Inflammatory macrophage treated with lipopolysaccharide for 4 hours (primary cell): ENCODE measurements at regions not wholly inside any gene's neighbourhood (a gene's known extent, or its start where the extent isn't known, plus 50 kb on each side); places are given as distances from the start of the nearest gene placed in this dataset.
"Not testable (repeated sequence)": the region's sequence is repeated elsewhere in the genome, so short reads cannot be mapped to it uniquely, and the experiment has no call there.

ENCODE experiments used
- DNase-seq: peaks from one replicate; pipeline ENCODE4 v3.0.0-alpha.2; 2020

DNA sequence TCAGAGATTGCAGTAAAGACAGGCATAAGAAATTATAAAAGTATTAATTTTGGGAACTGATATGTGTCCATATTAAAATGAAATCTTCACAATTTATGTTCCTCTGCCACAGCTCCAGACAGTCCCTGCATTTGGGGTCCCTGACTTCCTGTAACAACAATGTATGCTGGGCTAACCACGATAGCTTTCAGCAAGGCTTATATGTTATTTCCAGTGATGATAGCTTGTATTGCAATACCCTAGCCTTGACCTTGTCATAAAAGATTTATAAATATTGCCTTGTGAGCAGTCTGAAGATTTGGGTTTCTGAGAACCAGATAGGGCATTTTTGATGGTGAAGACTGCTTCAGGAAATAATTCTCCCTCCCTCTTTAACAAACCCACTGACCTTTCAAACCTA, 129.5 kb downstream of the PCDH10 start:
- no peak for DNase-seq

DNA sequence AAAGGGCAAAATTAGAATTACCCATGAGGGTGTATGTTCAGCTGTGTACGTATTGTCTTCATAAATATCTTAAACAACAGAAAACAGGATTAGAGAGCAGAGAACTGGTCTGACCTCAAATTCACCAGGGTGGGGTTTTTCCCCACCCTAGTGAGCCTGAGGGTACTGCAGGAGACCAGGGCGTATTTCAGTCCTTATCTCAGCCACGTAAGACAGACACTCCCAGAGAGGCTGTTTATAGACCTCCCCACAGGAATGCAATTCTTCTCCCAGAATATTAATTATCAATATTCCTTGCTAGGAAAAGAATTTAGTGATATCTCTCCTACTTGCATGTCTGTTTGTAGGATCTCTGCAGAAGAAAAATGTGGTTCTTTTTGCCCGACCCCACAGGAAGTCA, 128.8 kb downstream of the PCDH10 start:
- DNase-seq: not testable (repeated sequence)

DNA sequence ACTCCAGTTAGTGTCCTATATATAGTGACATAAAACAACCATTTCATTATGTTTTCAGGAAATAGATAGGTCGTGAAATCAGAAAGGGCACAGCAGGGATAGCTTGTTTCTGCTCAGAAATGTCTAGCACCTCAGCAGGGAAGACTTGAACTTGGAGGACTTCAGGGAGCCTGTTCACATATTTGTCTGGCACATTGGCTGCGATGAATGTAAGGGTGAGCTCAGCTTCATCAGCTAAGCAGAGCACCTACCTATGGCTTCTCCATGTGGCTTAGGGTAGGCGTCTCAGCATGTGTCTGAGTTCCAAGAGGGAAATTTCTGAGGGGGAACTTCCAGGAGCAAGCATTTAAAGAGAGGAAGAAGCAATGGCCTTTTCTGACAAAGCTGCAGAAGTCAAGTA, 126.2 kb downstream of the PCDH10 start:
- DNase-seq: no peak

- no peak for DNase-seq
Observed at GRCh38 chr4:133273401-133273800, 124.3 kb downstream of the PCDH10 start.

DNA sequence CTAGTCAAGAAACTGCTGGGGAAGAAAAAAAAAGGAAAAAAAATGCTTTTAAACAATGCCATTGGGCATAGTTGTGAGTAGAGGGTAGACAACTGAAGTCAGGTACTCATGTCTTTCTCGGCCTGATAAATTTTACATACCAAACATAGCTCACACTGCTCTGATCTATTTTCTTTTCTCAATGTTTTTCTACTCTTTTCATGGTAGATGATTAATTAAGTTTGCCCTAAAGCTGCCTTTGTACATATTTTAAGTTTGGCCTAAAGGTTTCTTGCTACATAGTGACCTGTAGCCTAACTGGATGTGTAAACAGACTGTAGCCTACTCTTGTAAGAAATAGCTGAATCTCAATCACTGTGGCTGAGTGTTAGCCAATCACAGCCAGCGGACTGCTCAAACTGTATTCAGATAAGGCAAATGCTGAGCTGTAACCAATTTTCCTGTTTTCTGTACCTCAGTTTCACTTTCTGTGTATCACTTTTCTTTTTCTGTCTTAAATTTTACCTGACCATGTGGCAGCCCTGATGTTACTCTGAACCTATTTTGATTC, 121.0 kb downstream of the PCDH10 start:
- DNase-seq: no peak

DNA sequence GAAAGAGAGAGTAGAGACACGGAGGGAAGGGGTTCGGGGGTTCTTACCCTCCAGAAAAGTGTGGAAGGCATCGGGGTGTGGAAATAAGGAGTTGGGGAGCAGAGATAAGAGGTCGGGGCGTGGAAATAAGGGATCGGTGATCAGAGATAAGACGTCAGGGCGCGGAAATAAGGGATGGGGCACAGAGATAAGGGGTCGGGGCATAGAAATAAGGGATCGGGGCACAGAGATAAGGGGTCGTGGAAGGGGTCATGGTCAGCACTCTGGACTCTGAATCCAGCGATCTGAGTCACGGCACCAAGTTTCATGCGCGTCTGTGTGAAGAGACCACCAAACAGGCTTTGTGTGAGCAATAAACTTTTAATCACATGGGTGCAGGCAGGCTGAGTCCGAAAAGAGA, 119.1 kb downstream of the PCDH10 start:
- DNase-seq: no peak

GRCh38 chr4:133267506-133267905, 118.4 kb downstream of the PCDH10 start:
- not testable (repeated sequence) for DNase-seq

- DNase-seq: not testable (repeated sequence)
Observed at GRCh38 chr4:133266966-133267365, 117.9 kb downstream of the PCDH10 start.

DNA sequence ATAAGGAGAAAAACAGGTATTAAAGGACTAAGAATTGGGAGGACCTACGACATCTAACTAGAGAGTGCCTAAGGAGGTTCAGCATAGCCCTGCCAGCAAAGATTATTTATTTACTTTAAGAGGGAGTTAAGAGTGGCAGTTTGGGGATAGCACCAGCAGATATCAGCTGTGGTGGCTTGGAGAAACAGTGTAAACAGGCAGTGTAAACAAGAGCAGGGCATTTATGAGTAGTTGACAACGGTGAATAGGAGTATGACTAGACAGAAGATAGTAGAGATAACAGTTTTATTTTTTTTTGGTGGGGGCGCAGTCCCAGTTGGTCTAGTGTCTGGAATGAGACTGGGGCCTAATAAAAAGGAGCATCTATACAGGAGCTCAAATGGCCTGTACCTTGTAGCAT, 115.2 kb downstream of the PCDH10 start:
- not testable (repeated sequence) for DNase-seq

- DNase-seq: no peak
Observed at GRCh38 chr4:133263104-133263503, 114.0 kb downstream of the PCDH10 start.

GRCh38 chr4:133247861-133248260, 98.8 kb downstream of the PCDH10 start:
- DNase-seq: no peak

DNA sequence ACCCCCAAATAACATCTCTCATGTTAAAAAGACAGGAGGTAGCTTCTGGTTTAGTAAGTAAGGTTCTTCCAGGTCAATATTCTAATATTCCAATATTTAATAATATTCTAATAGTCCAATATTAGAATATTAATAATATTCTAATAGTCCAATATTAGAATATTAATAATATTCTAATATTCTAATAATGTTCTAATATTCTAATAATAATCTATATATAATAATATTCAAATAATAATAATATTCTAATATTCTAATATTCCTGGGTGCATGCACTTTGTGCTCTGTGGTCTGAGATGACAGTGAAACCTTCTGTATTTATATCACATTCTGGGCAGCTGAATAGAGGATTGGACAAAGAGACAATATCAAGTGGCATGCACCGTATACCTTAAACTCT, 96.1 kb downstream of the PCDH10 start:
- no peak for DNase-seq
